Ovary (tissue), 3 donors: ENCODE measurements at regions not wholly inside any gene's neighbourhood (a gene's known extent, or its start where the extent isn't known, plus 50 kb on each side); places are given as distances from the start of the nearest gene placed in this dataset.

Experiments used
- POLR2A ChIP-seq: fragments of 450-650 bp; IDR thresholded peaks from one replicate; pipeline ENCODE4 v1.6.1; 2017; ENCODE audit warnings: antibody characterized with exemption, mild to moderate bottlenecking, moderate library complexity
- TF ChIP-seq, protein P1 (sequence below), 3 donors: fragments of 450-650 bp in 2 of 3; fragments of 200-600 bp in 1 of 3; IDR thresholded peaks; one replicate each; pipeline versions ENCODE4 v1.5.1 to v1.8.0; 2016 to 2022; ENCODE audit warnings: antibody characterized with exemption in 3 of 3, mild to moderate bottlenecking in 1 of 3
- donor health status: DM: no; HTN: no; CAD: no.

GRCh38 chr12:75965661-75966060 lies 65.9 kb downstream of the PHLDA1 start:
- TF ChIP-seq, protein P1, sequence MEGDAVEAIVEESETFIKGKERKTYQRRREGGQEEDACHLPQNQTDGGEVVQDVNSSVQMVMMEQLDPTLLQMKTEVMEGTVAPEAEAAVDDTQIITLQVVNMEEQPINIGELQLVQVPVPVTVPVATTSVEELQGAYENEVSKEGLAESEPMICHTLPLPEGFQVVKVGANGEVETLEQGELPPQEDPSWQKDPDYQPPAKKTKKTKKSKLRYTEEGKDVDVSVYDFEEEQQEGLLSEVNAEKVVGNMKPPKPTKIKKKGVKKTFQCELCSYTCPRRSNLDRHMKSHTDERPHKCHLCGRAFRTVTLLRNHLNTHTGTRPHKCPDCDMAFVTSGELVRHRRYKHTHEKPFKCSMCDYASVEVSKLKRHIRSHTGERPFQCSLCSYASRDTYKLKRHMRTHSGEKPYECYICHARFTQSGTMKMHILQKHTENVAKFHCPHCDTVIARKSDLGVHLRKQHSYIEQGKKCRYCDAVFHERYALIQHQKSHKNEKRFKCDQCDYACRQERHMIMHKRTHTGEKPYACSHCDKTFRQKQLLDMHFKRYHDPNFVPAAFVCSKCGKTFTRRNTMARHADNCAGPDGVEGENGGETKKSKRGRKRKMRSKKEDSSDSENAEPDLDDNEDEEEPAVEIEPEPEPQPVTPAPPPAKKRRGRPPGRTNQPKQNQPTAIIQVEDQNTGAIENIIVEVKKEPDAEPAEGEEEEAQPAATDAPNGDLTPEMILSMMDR (IDR thresholded peaks at IDR 0.05) = no peak
- no peak for TF ChIP-seq POLR2A
